Limb (tissue), 2 donors: ENCODE measurements at regions not wholly inside any gene's neighbourhood (a gene's known extent, or its start where the extent isn't known, plus 50 kb on each side); places are given as distances from the start of the nearest gene placed in this dataset.

ENCODE experiments used
- DNase-seq, 2 donors: peaks; one replicate each; pipeline ENCODE4 v3.0.0-alpha.2; 2016; ENCODE audit errors: extremely low spot score in 2 of 2

- DNase-seq: no peak
These were observed 61.1 kb upstream of the ZMIZ1 start for GRCh38 chr10:79007421-79008319.

GRCh38 chr10:79009145-79009544, 59.6 kb upstream of the ZMIZ1 start:
- no peak for DNase-seq

GRCh38 chr10:79012567-79012966, 56.2 kb upstream of the ZMIZ1 start:
- DNase-seq: no peak

- no peak for DNase-seq
These were observed 55.3 kb upstream of the ZMIZ1 start for GRCh38 chr10:79013406-79013987.

- no peak for DNase-seq
These were observed 54.0 kb upstream of the ZMIZ1 start for GRCh38 chr10:79014796-79015195.

GRCh38 chr10:79017882-79018520, 50.8 kb upstream of the ZMIZ1 start:
- DNase-seq: no peak

GRCh38 chr10:79018521-79019011, 50.2 kb upstream of the ZMIZ1 start:
- no peak for DNase-seq
